Activated CD4-positive, alpha-beta memory T cell treated with anti-CD3 and anti-CD28 coated beads, Interleukin-2, amount 10 ng/mL, durations not matched to agents 7 days and 5 days (primary cell): ENCODE measurements at regions not wholly inside any gene's neighbourhood (a gene's known extent, or its start where the extent isn't known, plus 50 kb on each side); places are given as distances from the start of the nearest gene placed in this dataset.

Experiments
- CTCF ChIA-PET: fragments of 350-600 bp; sonication (Branson Sonifier 250); formaldehyde crosslinking; loops from one replicate; lab custom pipeline; 2021; ENCODE audit warnings: antibody characterized with exemption, inconsistent platforms; lab: Charles Lee
- POLR2A ChIA-PET: fragments of 350-600 bp; sonication (Branson Sonifier 250); formaldehyde crosslinking; loops from one replicate; lab custom pipeline; 2021; ENCODE audit warnings: antibody characterized with exemption; lab: Charles Lee
- DNase-seq: peaks from one replicate; pipeline ENCODE4 v3.0.0-alpha.2; 2020
- H3K27ac Mint-ChIP-seq: one replicate; pipeline ENCODE4 v1.8.0; 2021; ENCODE audit warnings: mild to moderate bottlenecking, mixed read lengths
- H3K27me3 Mint-ChIP-seq: one replicate; pipeline ENCODE4 v1.8.0; 2021; ENCODE audit warnings: mixed read lengths
- H3K36me3 Mint-ChIP-seq: one replicate; pipeline ENCODE4 v1.8.0; 2021; ENCODE audit warnings: low read depth, mixed read lengths
- H3K4me1 Mint-ChIP-seq: one replicate; pipeline ENCODE4 v1.8.0; 2021; ENCODE audit warnings: mixed read lengths
- H3K4me3 Mint-ChIP-seq: one replicate; pipeline ENCODE4 v1.8.0; 2021; ENCODE audit warnings: mild to moderate bottlenecking, mixed read lengths
- H3K9me3 Mint-ChIP-seq: one replicate; pipeline ENCODE4 v1.8.0; 2021; ENCODE audit warnings: mixed read lengths

- H3K36me3 Mint-ChIP-seq, result no peaks in the 10 kb centered on the region
- DNase-seq, result no peak
- H3K27me3 Mint-ChIP-seq, result peaks cover 2% of the 10 kb centered on the region
- ChIA-PET POLR2A (interaction anchor here (1.0 to 1.6 kb wide), 2 partner anchors 394 to 475 kb away, joined by 3 to 4 read pairs; partner anchors contain the start of gene ATP2B1), CTCF (interaction anchor here (0.7 to 3.9 kb wide), 6 partner anchors 9 to 562 kb away, joined by 3 to 21 read pairs (median 4); no protein-coding TSS in a partner anchor)
- H3K4me1 Mint-ChIP-seq, result peaks cover 9% of the 10 kb centered on the region
- no peaks in the 10 kb centered on the region for H3K9me3 Mint-ChIP-seq
- peak overlapping the region; percentile 37 for H3K4me3 Mint-ChIP-seq
- no peak overlapping the region for H3K27ac Mint-ChIP-seq
Measured at GRCh38 chr12:90102957-90103652, 394.5 kb upstream of the ATP2B1 start.

DNA sequence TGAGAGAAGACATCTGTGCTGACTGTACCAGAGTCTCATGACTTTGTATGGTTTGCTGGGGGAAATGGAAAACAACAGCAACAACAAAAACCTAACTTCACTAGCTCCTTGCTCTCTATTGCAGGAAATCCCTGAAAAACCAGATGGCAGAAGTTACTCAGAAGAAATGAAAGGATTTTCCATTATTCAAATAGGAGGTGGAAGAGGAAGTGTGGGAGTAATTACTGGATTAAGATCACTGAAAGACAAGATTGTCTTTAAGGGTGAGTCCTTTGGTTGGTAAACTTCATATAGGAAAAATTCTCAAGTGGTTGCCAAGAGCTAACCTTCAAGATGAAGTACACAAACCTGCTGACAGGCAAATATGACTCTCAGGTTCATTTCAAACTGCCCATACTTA is 391.9 kb upstream of the ATP2B1 start:
- Mint-ChIP-seq H3K9me3 (no peaks in the 10 kb centered on the region), H3K27me3 (peaks cover 2% of the 10 kb centered on the region), H3K36me3 (no peaks in the 10 kb centered on the region), H3K4me1 (peaks cover 13% of the 10 kb centered on the region), H3K4me3 (no peak overlapping the region), H3K27ac (no peak overlapping the region)
- ChIA-PET POLR2A (no interaction called here), CTCF (interaction anchor here (0.7 to 1.2 kb wide), 2 partner anchors 199 to 556 kb away, joined by 3 read pairs; no protein-coding TSS in a partner anchor)
- DNase-seq, result no peak

- Mint-ChIP-seq H3K4me1 (peaks cover 13% of the 10 kb centered on the region), H3K36me3 (no peaks in the 10 kb centered on the region), H3K27ac (no peak overlapping the region), H3K9me3 (no peaks in the 10 kb centered on the region), H3K4me3 (no peak overlapping the region), H3K27me3 (peaks cover 2% of the 10 kb centered on the region)
- DNase-seq, result no peak
- ChIA-PET POLR2A (no interaction called here), CTCF (interaction anchor here (1.4 kb wide), 1 partner anchor 556 kb away, joined by 3 read pairs; no protein-coding TSS in a partner anchor)
Measured at GRCh38 chr12:90099288-90099687, 390.6 kb upstream of the ATP2B1 start.

DNA sequence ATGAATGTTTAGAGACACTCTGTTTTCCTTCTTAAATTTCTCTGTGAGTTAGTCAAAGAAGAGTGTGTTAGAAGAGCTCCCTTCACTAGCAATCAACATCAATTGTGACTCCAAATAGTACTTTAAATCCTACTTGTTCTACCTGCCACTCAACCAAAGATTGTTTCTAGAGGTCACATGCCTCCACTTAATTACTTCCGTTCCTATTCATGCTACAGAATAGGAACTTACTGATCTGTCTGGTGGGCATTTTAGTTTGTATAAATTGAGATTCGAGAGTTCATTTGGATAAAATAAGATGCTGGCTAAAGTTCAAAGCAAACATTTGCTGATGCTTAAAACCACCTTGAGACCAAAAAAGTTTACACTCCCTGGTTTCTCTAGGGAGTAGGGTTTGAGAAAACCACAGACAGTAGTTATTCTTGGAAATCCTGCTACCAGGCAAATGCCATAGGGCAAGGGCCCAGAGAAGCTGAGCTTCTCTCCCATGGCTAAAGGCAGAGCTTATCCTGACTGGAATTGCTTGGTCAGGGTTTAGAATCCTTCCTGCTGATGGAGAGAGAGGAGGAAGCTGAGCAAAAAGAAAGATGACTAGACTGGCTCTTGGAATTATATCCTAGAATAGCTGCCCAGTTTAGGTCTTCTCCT is 389.6 kb upstream of the ATP2B1 start:
- Mint-ChIP-seq H3K4me3 (no peak overlapping the region), H3K9me3 (no peaks in the 10 kb centered on the region), H3K36me3 (no peaks in the 10 kb centered on the region), H3K27ac (no peak overlapping the region), H3K27me3 (peaks cover 2% of the 10 kb centered on the region), H3K4me1 (peaks cover 13% of the 10 kb centered on the region)
- ChIA-PET CTCF (interaction anchor here (1.4 kb wide), 1 partner anchor 555 kb away, joined by 3 read pairs; no protein-coding TSS in a partner anchor), POLR2A (no interaction called here)
- no peak for DNase-seq

GRCh38 chr12:90091809-90092208 is 383.2 kb upstream of the ATP2B1 start:
- H3K27me3 Mint-ChIP-seq, result no peaks in the 10 kb centered on the region
- H3K4me3 Mint-ChIP-seq, result no peak overlapping the region
- no peaks in the 10 kb centered on the region for H3K9me3 Mint-ChIP-seq
- no peak for DNase-seq
- H3K36me3 Mint-ChIP-seq, result no peaks in the 10 kb centered on the region
- CTCF ChIA-PET, result interaction anchor here (2.1 kb wide), 1 partner anchor 11 kb away, joined by 8 read pairs; no protein-coding TSS in a partner anchor
- H3K4me1 Mint-ChIP-seq, result peaks cover 16% of the 10 kb centered on the region
- no peak overlapping the region for H3K27ac Mint-ChIP-seq
- POLR2A ChIA-PET, result no interaction called here

DNA sequence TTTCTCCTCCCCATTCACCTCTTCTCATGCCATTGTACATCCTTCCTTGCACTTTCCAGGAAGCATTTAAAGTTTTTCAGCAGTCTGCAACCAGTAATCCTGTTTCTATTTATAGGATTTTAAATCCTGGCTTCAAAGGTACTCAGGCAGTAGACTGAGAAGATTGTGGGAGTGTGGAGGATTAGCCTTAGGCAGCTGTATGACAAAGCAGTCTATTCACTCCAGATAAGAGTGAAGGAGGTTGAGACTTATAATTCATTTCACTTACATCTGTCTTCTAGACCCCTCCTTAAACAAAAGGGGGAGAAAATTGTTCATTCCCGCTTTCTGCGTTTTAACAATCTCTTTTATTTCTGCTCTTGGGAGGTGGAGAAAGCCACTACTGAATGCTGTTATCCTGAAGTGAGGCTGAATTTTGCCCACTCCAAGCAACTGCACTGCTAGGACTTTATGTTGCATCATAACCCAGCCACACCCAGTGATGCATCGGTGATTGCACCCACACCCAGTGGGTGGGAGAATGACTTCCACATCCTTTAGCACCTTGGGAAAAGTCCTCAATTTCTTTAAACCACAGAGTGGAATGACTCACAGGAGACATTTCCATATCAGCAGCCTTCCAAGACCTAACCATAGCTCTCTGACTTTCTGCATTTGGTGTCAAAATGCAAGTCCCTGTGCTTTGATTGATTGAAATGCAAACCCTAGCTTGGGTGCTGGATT is 382.5 kb upstream of the ATP2B1 start:
- no peaks in the 10 kb centered on the region for H3K36me3 Mint-ChIP-seq
- no peak overlapping the region for H3K27ac Mint-ChIP-seq
- H3K4me1 Mint-ChIP-seq, result peaks cover 16% of the 10 kb centered on the region

GRCh38 chr12:90086281-90086680 is 377.6 kb upstream of the ATP2B1 start:
- Mint-ChIP-seq H3K36me3 (no peaks in the 10 kb centered on the region), H3K9me3 (no peaks in the 10 kb centered on the region), H3K27ac (no peak overlapping the region), H3K4me1 (peaks cover 14% of the 10 kb centered on the region), H3K27me3 (no peaks in the 10 kb centered on the region), H3K4me3 (no peak overlapping the region)
- DNase-seq, result no peak
- CTCF ChIA-PET, result no interaction called here
- POLR2A ChIA-PET, result no interaction called here

More for the DNA sequence above, 382.5 kb upstream of the ATP2B1 start:
- H3K4me3 Mint-ChIP-seq, result no peak overlapping the region
- no peaks in the 10 kb centered on the region for H3K27me3 Mint-ChIP-seq
- peak; percentile 20 for DNase-seq
- ChIA-PET POLR2A (no interaction called here), CTCF (interaction anchor here (2.1 kb wide), 1 partner anchor 12 kb away, joined by 8 read pairs; no protein-coding TSS in a partner anchor)
- no peaks in the 10 kb centered on the region for H3K9me3 Mint-ChIP-seq

GRCh38 chr12:90085494-90086274 is 377.0 kb upstream of the ATP2B1 start:
- Mint-ChIP-seq H3K27ac (no peak overlapping the region), H3K4me1 (peaks cover 8% of the 10 kb centered on the region), H3K9me3 (no peaks in the 10 kb centered on the region), H3K27me3 (no peaks in the 10 kb centered on the region), H3K4me3 (no peak overlapping the region), H3K36me3 (no peaks in the 10 kb centered on the region)
- DNase-seq, result no peak
- POLR2A ChIA-PET, result no interaction called here
- CTCF ChIA-PET, result interaction anchor here (0.5 to 1.1 kb wide), 3 partner anchors 17 to 182 kb away, joined by 3 to 4 read pairs (median 3); no protein-coding TSS in a partner anchor

DNA sequence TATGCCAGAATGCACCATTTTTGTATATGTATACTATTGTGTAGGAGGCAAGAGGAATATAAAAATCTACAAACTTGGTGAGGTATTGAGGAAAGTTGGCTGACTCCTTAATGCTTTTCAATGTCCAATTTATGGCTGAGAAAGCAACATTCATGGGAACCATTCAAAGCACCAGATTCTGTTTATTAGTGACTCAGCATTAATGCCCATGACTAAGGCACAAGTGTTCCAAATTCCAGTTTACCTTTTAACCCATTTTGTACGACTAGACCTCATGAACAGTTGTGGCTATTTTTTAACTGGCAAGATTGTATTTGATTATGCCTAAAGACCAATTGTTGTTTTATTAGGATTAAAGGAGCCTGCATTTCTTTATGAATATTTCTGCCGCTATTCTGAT is 375.4 kb upstream of the ATP2B1 start:
- no peaks in the 10 kb centered on the region for H3K9me3 Mint-ChIP-seq
- CTCF ChIA-PET, result no interaction called here
- H3K27me3 Mint-ChIP-seq, result no peaks in the 10 kb centered on the region
- no peak overlapping the region for H3K4me3 Mint-ChIP-seq
- H3K27ac Mint-ChIP-seq, result no peak overlapping the region
- H3K4me1 Mint-ChIP-seq, result peaks cover 2% of the 10 kb centered on the region
- POLR2A ChIA-PET, result no interaction called here
- DNase-seq, result no peak
- no peaks in the 10 kb centered on the region for H3K36me3 Mint-ChIP-seq

- no peak for DNase-seq
- no peaks in the 10 kb centered on the region for H3K36me3 Mint-ChIP-seq
- H3K4me1 Mint-ChIP-seq, result peaks cover 22% of the 10 kb centered on the region
- H3K9me3 Mint-ChIP-seq, result no peaks in the 10 kb centered on the region
- CTCF ChIA-PET, result interaction anchor here (1.9 kb wide), 1 partner anchor 537 kb away, joined by 4 read pairs; no protein-coding TSS in a partner anchor
- POLR2A ChIA-PET, result no interaction called here
- H3K4me3 Mint-ChIP-seq, result no peak overlapping the region
- H3K27me3 Mint-ChIP-seq, result no peaks in the 10 kb centered on the region
- no peak overlapping the region for H3K27ac Mint-ChIP-seq
Measured at GRCh38 chr12:90080616-90081015, 372.0 kb upstream of the ATP2B1 start.

- Mint-ChIP-seq H3K4me1 (peaks cover 22% of the 10 kb centered on the region), H3K27me3 (peaks cover 1% of the 10 kb centered on the region), H3K36me3 (no peaks in the 10 kb centered on the region), H3K27ac (no peak overlapping the region), H3K4me3 (no peak overlapping the region), H3K9me3 (no peaks in the 10 kb centered on the region)
- ChIA-PET CTCF (no interaction called here), POLR2A (no interaction called here)
- no peak for DNase-seq
Measured at GRCh38 chr12:90079529-90080210, 371.0 kb upstream of the ATP2B1 start.

- no peak for DNase-seq
- POLR2A ChIA-PET, result no interaction called here
Measured at GRCh38 chr12:90078344-90078743, 369.7 kb upstream of the ATP2B1 start.

More at GRCh38 chr12:90078344-90078743, 369.7 kb upstream of the ATP2B1 start:
- CTCF ChIA-PET, result no interaction called here
- peaks cover 22% of the 10 kb centered on the region for H3K4me1 Mint-ChIP-seq
- H3K27me3 Mint-ChIP-seq, result peaks cover 4% of the 10 kb centered on the region
- H3K9me3 Mint-ChIP-seq, result no peaks in the 10 kb centered on the region
- H3K4me3 Mint-ChIP-seq, result no peak overlapping the region
- no peaks in the 10 kb centered on the region for H3K36me3 Mint-ChIP-seq
- no peak overlapping the region for H3K27ac Mint-ChIP-seq
